AG08396 (cell line): ENCODE measurements at regions not wholly inside any gene's neighbourhood (a gene's known extent, or its start where the extent isn't known, plus 50 kb on each side); places are given as distances from the start of the nearest gene placed in this dataset.

Source experiments
- DNase-seq: peaks from one replicate; pipeline ENCODE4 v3.0.0; 2012; ENCODE audit warnings: low spot score, mixed read lengths

- DNase-seq, result no peak
Measured at GRCh38 chr2:175560521-175561169, 379.1 kb upstream of the ATP5MC3 start.

- DNase-seq, result no peak
Measured at GRCh38 chr2:175559613-175560012, 378.1 kb upstream of the ATP5MC3 start.

GRCh38 chr2:175557810-175558377, 376.4 kb upstream of the ATP5MC3 start:
- DNase-seq, result no peak

GRCh38 chr2:175553910-175554309, 372.4 kb upstream of the ATP5MC3 start:
- DNase-seq, result no peak

GRCh38 chr2:175552902-175553301, 371.4 kb upstream of the ATP5MC3 start:
- no peak for DNase-seq

GRCh38 chr2:175540421-175540820, 358.9 kb upstream of the ATP5MC3 start:
- DNase-seq, result no peak

- no peak for DNase-seq
Measured at GRCh38 chr2:175539122-175539521, 357.6 kb upstream of the ATP5MC3 start.

- DNase-seq, result no peak
Measured at GRCh38 chr2:175536059-175536458, 354.5 kb upstream of the ATP5MC3 start.

- no peak for DNase-seq
Measured at GRCh38 chr2:175535631-175536030, 354.1 kb upstream of the ATP5MC3 start.

GRCh38 chr2:175525975-175526374, 344.5 kb upstream of the ATP5MC3 start:
- no peak for DNase-seq

- DNase-seq, result no peak
Measured at GRCh38 chr2:175523001-175523400, 341.5 kb upstream of the ATP5MC3 start.

GRCh38 chr2:175518206-175518605, 336.7 kb upstream of the ATP5MC3 start:
- no peak for DNase-seq

GRCh38 chr2:175516555-175516954, 335.0 kb upstream of the ATP5MC3 start:
- no peak for DNase-seq

GRCh38 chr2:175500255-175500654, 318.7 kb upstream of the ATP5MC3 start:
- DNase-seq, result no peak

GRCh38 chr2:175490360-175490791, 308.9 kb upstream of the ATP5MC3 start:
- no peak for DNase-seq

GRCh38 chr2:175478096-175478768, 296.7 kb upstream of the ATP5MC3 start:
- DNase-seq, result no peak

GRCh38 chr2:175476948-175477347, 295.4 kb upstream of the ATP5MC3 start:
- DNase-seq, result no peak

- no peak for DNase-seq
Measured at GRCh38 chr2:175476374-175476773, 294.9 kb upstream of the ATP5MC3 start.

- DNase-seq, result no peak
Measured at GRCh38 chr2:175475130-175475529, 293.6 kb upstream of the ATP5MC3 start.

- DNase-seq, result no peak
Measured at GRCh38 chr2:175468431-175469098, 287.1 kb upstream of the ATP5MC3 start.

- no peak for DNase-seq
Measured at GRCh38 chr2:175465101-175465500, 283.6 kb upstream of the ATP5MC3 start.

GRCh38 chr2:175464311-175464670, 282.8 kb upstream of the ATP5MC3 start:
- no peak for DNase-seq
